Glutamatergic neuron (in vitro differentiated cells): ENCODE measurements at regions not wholly inside any gene's neighbourhood (a gene's known extent, or its start where the extent isn't known, plus 50 kb on each side); places are given as distances from the start of the nearest gene placed in this dataset.

Experiments
- DNase-seq: peaks from one replicate; pipeline ENCODE4 v3.0.0; 2022
- H3K27ac Mint-ChIP-seq: one replicate; pipeline ENCODE4 v1.8.0; 2020; ENCODE audit warnings: mild to moderate bottlenecking, mixed read lengths, inconsistent platforms; ENCODE audit not compliant: unreplicated experiment
- H3K27me3 Mint-ChIP-seq: one replicate; pipeline ENCODE4 v1.8.0; 2020; ENCODE audit warnings: mild to moderate bottlenecking, moderate library complexity, mixed read lengths, inconsistent platforms; ENCODE audit not compliant: unreplicated experiment
- H3K36me3 Mint-ChIP-seq: one replicate; pipeline ENCODE4 v1.8.0; 2020; ENCODE audit warnings: mild to moderate bottlenecking, mixed read lengths, inconsistent platforms; ENCODE audit not compliant: unreplicated experiment
- H3K4me1 Mint-ChIP-seq: one replicate; pipeline ENCODE4 v1.8.0; 2020; ENCODE audit warnings: mild to moderate bottlenecking, low read depth, mixed read lengths, inconsistent platforms; ENCODE audit not compliant: unreplicated experiment
- H3K4me3 Mint-ChIP-seq: one replicate; pipeline ENCODE4 v1.8.0; 2020; ENCODE audit warnings: mild to moderate bottlenecking, mixed read lengths, inconsistent platforms; ENCODE audit not compliant: unreplicated experiment
- H3K9me3 Mint-ChIP-seq: one replicate; pipeline ENCODE4 v1.8.0; 2020; ENCODE audit warnings: mild to moderate bottlenecking, moderate library complexity, mixed read lengths, inconsistent platforms; ENCODE audit not compliant: unreplicated experiment
- CTCF ChIP-seq: fragments of 200-600 bp; sonication (generic); IDR thresholded peaks from one replicate; pipeline ENCODE4 v1.5.0; 2021; ENCODE audit not compliant: partially characterized antibody, unreplicated experiment

- no peaks in the 10 kb centered on the region for H3K36me3 Mint-ChIP-seq
These were observed 281.3 kb downstream of the SUCLG1 start for GRCh38 chr2:84177733-84178132.

GRCh38 chr2:84175970-84176369, 283.1 kb downstream of the SUCLG1 start:
- Mint-ChIP-seq H3K4me3 (no peak overlapping the region), H3K36me3 (no peaks in the 10 kb centered on the region)
- no peak for DNase-seq

More at GRCh38 chr2:84177733-84178132, 281.3 kb downstream of the SUCLG1 start:
- DNase-seq, result no peak
- Mint-ChIP-seq H3K4me3 (no peak overlapping the region), H3K27me3 (peaks cover 1% of the 10 kb centered on the region), H3K4me1 (no peaks in the 10 kb centered on the region), H3K27ac (no peak overlapping the region), H3K9me3 (no peaks in the 10 kb centered on the region)
- no peak for TF ChIP-seq CTCF

GRCh38 chr2:84175340-84175739, 283.7 kb downstream of the SUCLG1 start:
- no peak for TF ChIP-seq CTCF
- H3K36me3 Mint-ChIP-seq, result no peaks in the 10 kb centered on the region
- no peak overlapping the region for H3K4me3 Mint-ChIP-seq
- peaks cover 1% of the 10 kb centered on the region for H3K27me3 Mint-ChIP-seq
- no peak for DNase-seq
- no peaks in the 10 kb centered on the region for H3K9me3 Mint-ChIP-seq
- H3K4me1 Mint-ChIP-seq, result no peaks in the 10 kb centered on the region
- H3K27ac Mint-ChIP-seq, result no peak overlapping the region

More at GRCh38 chr2:84175970-84176369, 283.1 kb downstream of the SUCLG1 start:
- no peak for TF ChIP-seq CTCF
- Mint-ChIP-seq H3K27me3 (peaks cover 1% of the 10 kb centered on the region), H3K27ac (no peak overlapping the region), H3K9me3 (no peaks in the 10 kb centered on the region), H3K4me1 (no peaks in the 10 kb centered on the region)

GRCh38 chr2:84173041-84173440, 286.0 kb downstream of the SUCLG1 start:
- peaks cover 10% of the 10 kb centered on the region for H3K36me3 Mint-ChIP-seq
- no peak for TF ChIP-seq CTCF
- DNase-seq, result no peak
- H3K4me1 Mint-ChIP-seq, result no peaks in the 10 kb centered on the region
- no peak overlapping the region for H3K4me3 Mint-ChIP-seq
- H3K27ac Mint-ChIP-seq, result no peak overlapping the region
- H3K27me3 Mint-ChIP-seq, result peaks cover 1% of the 10 kb centered on the region
- no peaks in the 10 kb centered on the region for H3K9me3 Mint-ChIP-seq

- Mint-ChIP-seq H3K27me3 (no peaks in the 10 kb centered on the region), H3K9me3 (no peaks in the 10 kb centered on the region), H3K4me1 (no peaks in the 10 kb centered on the region), H3K27ac (no peak overlapping the region), H3K4me3 (no peak overlapping the region), H3K36me3 (peaks cover 10% of the 10 kb centered on the region)
- TF ChIP-seq CTCF, result no peak
- no peak for DNase-seq
These were observed 288.1 kb downstream of the SUCLG1 start for GRCh38 chr2:84170979-84171378.
